ENCODE measurements at regions not wholly inside any gene's neighbourhood (a gene's known extent, or its start where the extent isn't known, plus 50 kb on each side); places are given as distances from the start of the nearest gene placed in this dataset.

DNA sequence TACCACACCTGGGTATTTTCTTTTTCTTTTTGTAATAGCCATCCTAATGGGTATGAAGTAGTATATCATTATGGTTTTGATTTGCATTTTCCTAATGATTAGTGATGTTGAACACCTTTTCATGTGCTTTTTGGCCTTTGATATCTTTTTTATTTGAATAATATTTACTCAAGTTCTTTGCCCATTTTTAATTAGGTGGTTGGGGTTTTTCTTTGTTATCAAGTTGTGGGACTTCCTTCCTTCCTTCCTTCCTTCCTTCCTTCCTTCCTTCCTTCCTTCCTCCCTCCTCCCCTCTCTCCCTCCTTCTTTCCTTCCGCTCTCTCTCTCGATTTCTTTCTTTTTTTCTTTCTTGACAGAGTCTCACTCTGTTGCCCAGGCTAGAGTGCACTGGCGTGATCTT, 75.0 kb upstream of the PDGFD start:
- H3K79me2 ChIP-seq (ENCODE audit: control insufficient read depth, insufficient read depth, low read length): no peaks in the 10 kb centered on the region
- H2AFZ ChIP-seq (ENCODE audit: control insufficient read depth, low read length): no peak overlapping the region
- no peaks in the 10 kb centered on the region for H4K20me1 ChIP-seq (ENCODE audit: control insufficient read depth, extremely low read depth, insufficient read depth, low read length)
- H3K4me1 ChIP-seq (ENCODE audit: control insufficient read depth, extremely low read depth, insufficient read depth, low read length): no peaks in the 10 kb centered on the region
- FAIRE-seq: no peak
- H3K9ac ChIP-seq (ENCODE audit: control insufficient read depth, extremely low read depth, insufficient read depth, low read length): no peak overlapping the region
- H3K9me1 ChIP-seq (ENCODE audit: control insufficient read depth, extremely low read depth, insufficient read depth, low read length): no peaks in the 10 kb centered on the region
- no peak overlapping the region for H3K4me2 ChIP-seq (ENCODE audit: control insufficient read depth, extremely low read depth, insufficient read depth, low read depth, low read length)
- no peak overlapping the region for H3K4me3 ChIP-seq (ENCODE audit: control insufficient read depth in 2 of 3, extremely low read depth in 1 of 3, insufficient read depth in 2 of 3, low read depth in 1 of 3, low read length in 3 of 3)
- DNase-seq (ENCODE audit: low read depth, low spot score): no peak
- no peaks in the 10 kb centered on the region for H3K27me3 ChIP-seq (ENCODE audit: control insufficient read depth, extremely low read depth, insufficient read depth, low read length)
- no peaks in the 10 kb centered on the region for H3K36me3 ChIP-seq (ENCODE audit: control insufficient read depth in 2 of 2, extremely low read depth in 1 of 2, insufficient read depth in 2 of 2, low read length in 2 of 2)
- TF ChIP-seq, protein P1, sequence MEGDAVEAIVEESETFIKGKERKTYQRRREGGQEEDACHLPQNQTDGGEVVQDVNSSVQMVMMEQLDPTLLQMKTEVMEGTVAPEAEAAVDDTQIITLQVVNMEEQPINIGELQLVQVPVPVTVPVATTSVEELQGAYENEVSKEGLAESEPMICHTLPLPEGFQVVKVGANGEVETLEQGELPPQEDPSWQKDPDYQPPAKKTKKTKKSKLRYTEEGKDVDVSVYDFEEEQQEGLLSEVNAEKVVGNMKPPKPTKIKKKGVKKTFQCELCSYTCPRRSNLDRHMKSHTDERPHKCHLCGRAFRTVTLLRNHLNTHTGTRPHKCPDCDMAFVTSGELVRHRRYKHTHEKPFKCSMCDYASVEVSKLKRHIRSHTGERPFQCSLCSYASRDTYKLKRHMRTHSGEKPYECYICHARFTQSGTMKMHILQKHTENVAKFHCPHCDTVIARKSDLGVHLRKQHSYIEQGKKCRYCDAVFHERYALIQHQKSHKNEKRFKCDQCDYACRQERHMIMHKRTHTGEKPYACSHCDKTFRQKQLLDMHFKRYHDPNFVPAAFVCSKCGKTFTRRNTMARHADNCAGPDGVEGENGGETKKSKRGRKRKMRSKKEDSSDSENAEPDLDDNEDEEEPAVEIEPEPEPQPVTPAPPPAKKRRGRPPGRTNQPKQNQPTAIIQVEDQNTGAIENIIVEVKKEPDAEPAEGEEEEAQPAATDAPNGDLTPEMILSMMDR (optimal IDR thresholded peaks at IDR 0.05 in 1 of 3, IDR thresholded peaks at IDR 0.05 in 1 of 3, conservative IDR thresholded peaks at IDR 0.05 in 1 of 3; ENCODE audit: extremely low read depth in 1 of 3, insufficient read depth in 2 of 3, low read length in 3 of 3): no peak
- TF ChIP-seq EZH2 (IDR thresholded peaks at IDR 0.05; ENCODE audit: low read length): no peak
- no peaks in the 10 kb centered on the region for H3K9me3 ChIP-seq (ENCODE audit: control insufficient read depth, low read depth, low read length)
- dilution Hi-C loops (cut with MboI; ENCODE audit: extremely low pct_ligation_motif_present, low sequenced_read_pairs): no loop called here
- no peak overlapping the region for H3K27ac ChIP-seq (ENCODE audit: control insufficient read depth, insufficient read depth, low read length)

DNA sequence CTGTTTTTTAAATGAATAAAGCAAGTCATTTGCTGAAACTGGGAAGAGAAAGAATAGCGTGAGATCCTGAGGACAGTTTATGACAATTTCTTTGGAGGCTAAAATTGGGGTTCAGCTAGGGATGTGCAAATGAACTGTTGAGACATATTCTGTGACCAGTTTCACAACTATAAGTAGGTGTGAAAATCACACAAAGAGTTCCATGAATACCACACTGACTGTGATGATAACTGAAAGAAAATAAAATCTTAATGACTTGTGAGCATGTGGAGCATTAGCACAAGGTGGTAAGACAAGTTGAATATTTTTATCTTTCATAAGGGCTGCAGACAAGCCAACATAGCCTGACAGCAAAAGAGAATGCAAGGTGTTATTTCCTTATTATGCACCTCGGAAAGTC, 61.1 kb upstream of the PDGFD start:
- Histone ChIP-seq H3K4me3 (ENCODE audit: control insufficient read depth in 2 of 3, extremely low read depth in 1 of 3, insufficient read depth in 2 of 3, low read depth in 1 of 3, low read length in 3 of 3) (no peak overlapping the region), H3K9me3 (ENCODE audit: control insufficient read depth, low read depth, low read length) (no peaks in the 10 kb centered on the region), H3K4me2 (ENCODE audit: control insufficient read depth, extremely low read depth, insufficient read depth, low read depth, low read length) (no peak overlapping the region), H3K27me3 (ENCODE audit: control insufficient read depth, extremely low read depth, insufficient read depth, low read length) (no peaks in the 10 kb centered on the region), H4K20me1 (ENCODE audit: control insufficient read depth, extremely low read depth, insufficient read depth, low read length) (no peaks in the 10 kb centered on the region), H3K9ac (ENCODE audit: control insufficient read depth, extremely low read depth, insufficient read depth, low read length) (no peak overlapping the region), H3K27ac (ENCODE audit: control insufficient read depth, insufficient read depth, low read length) (no peak overlapping the region), H3K79me2 (ENCODE audit: control insufficient read depth, insufficient read depth, low read length) (no peaks in the 10 kb centered on the region), H2AFZ (ENCODE audit: control insufficient read depth, low read length) (no peak overlapping the region), H3K4me1 (ENCODE audit: control insufficient read depth, extremely low read depth, insufficient read depth, low read length) (no peaks in the 10 kb centered on the region), H3K9me1 (ENCODE audit: control insufficient read depth, extremely low read depth, insufficient read depth, low read length) (no peaks in the 10 kb centered on the region), H3K36me3 (ENCODE audit: control insufficient read depth in 2 of 2, extremely low read depth in 1 of 2, insufficient read depth in 2 of 2, low read length in 2 of 2) (no peaks in the 10 kb centered on the region)
- FAIRE-seq: no peak
- dilution Hi-C loops (cut with MboI; ENCODE audit: extremely low pct_ligation_motif_present, low sequenced_read_pairs): no loop called here
- TF ChIP-seq, protein P1 (optimal IDR thresholded peaks at IDR 0.05 in 1 of 3, IDR thresholded peaks at IDR 0.05 in 1 of 3, conservative IDR thresholded peaks at IDR 0.05 in 1 of 3; ENCODE audit: extremely low read depth in 1 of 3, insufficient read depth in 2 of 3, low read length in 3 of 3): no peak
- TF ChIP-seq EZH2 (IDR thresholded peaks at IDR 0.05; ENCODE audit: low read length): no peak
- no peak for DNase-seq (ENCODE audit: low read depth, low spot score)
